ENCODE measurements at regions not wholly inside any gene's neighbourhood (a gene's known extent, or its start where the extent isn't known, plus 50 kb on each side); places are given as distances from the start of the nearest gene placed in this dataset.
"Not testable (repeated sequence)": the region's sequence is repeated elsewhere in the genome, so short reads cannot be mapped to it uniquely, and the experiment has no call there.

DNA sequence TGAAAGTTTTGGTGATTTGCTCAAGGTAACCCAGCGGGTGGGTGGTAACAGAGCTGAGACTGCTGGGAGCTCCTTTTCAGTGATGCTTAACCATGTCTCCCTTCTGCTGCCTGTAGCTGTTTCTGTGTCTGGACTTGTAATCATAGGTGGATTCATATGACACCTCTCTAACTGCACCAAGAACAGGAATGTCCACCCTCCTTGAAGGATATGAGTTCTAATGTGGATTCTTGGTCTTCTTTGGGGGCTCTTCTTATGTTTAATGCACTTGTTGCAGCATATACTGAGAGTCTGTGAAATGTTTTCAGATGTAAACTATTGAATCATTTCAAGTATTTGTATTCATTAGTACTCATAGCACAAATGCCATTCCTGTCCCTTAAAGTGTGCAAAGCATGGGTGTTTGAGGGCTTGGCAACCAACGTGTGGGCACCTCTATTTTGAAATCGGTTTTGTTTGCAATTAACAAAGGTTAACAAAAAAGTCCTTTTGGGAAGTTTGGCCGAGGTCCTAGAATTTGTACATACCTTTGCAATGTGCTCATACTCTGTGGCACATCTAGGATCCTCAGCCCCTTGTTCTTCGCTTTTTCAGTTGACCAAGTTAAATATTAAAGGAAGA, 138.0 kb downstream of the SOX4 start:
- POLR2A ChIA-PET (ENCODE audit: low non-redundant PET), result no interaction called here
- TF ChIP-seq, protein P1, sequence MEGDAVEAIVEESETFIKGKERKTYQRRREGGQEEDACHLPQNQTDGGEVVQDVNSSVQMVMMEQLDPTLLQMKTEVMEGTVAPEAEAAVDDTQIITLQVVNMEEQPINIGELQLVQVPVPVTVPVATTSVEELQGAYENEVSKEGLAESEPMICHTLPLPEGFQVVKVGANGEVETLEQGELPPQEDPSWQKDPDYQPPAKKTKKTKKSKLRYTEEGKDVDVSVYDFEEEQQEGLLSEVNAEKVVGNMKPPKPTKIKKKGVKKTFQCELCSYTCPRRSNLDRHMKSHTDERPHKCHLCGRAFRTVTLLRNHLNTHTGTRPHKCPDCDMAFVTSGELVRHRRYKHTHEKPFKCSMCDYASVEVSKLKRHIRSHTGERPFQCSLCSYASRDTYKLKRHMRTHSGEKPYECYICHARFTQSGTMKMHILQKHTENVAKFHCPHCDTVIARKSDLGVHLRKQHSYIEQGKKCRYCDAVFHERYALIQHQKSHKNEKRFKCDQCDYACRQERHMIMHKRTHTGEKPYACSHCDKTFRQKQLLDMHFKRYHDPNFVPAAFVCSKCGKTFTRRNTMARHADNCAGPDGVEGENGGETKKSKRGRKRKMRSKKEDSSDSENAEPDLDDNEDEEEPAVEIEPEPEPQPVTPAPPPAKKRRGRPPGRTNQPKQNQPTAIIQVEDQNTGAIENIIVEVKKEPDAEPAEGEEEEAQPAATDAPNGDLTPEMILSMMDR (conservative IDR thresholded peaks at IDR 0.05; ENCODE audit: low read depth), result no peak
- CTCF ChIA-PET, result no interaction called here
- peak overlapping the region; percentile 85 for H3K27ac ChIP-seq
- DNase-seq (ENCODE audit: low spot score), result peak; percentile 64

- POLR2A ChIA-PET (ENCODE audit: low non-redundant PET); CTCF ChIA-PET: not testable (repeated sequence)
- H3K27ac ChIP-seq, result peak overlapping the region; percentile 85
Observed at GRCh38 chr6:21732032-21732730, 138.6 kb downstream of the SOX4 start.

GRCh38 chr6:21732731-21733130, 139.2 kb downstream of the SOX4 start:
- TF ChIP-seq, protein P1 (conservative IDR thresholded peaks at IDR 0.05; ENCODE audit: low read depth), result no peak
- H3K27ac ChIP-seq, result peak overlapping the region; percentile 85
- CTCF ChIA-PET, result no interaction called here
- POLR2A ChIA-PET (ENCODE audit: low non-redundant PET), result no interaction called here
- DNase-seq (ENCODE audit: low spot score), result no peak

More at GRCh38 chr6:21732032-21732730, 138.6 kb downstream of the SOX4 start:
- DNase-seq (ENCODE audit: low spot score), result not testable (repeated sequence)

DNA sequence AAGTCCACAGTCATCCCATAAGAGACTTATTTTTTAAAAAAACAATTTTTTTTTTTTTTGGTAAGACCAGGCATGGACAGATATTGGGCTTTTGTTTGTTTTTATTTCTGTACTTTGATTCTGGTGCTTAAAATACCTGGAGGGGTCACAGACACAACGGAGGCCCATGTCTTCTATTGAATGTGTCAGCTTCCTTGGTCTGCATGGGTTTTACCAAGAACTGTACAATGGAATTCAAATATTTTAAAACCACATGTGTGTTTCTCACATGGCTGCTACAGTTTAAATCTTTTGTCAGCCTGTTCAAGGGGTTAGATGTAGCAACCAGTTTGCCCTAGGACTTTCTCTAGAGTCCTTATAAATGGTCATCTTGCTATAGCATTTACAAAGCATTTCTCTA, 139.8 kb downstream of the SOX4 start:
- H3K27ac ChIP-seq, result no peak overlapping the region
- ChIA-PET CTCF (no interaction called here), POLR2A (ENCODE audit: low non-redundant PET) (no interaction called here)
- no peak for DNase-seq (ENCODE audit: low spot score)
- TF ChIP-seq, protein P1 (conservative IDR thresholded peaks at IDR 0.05; ENCODE audit: low read depth), result no peak

DNA sequence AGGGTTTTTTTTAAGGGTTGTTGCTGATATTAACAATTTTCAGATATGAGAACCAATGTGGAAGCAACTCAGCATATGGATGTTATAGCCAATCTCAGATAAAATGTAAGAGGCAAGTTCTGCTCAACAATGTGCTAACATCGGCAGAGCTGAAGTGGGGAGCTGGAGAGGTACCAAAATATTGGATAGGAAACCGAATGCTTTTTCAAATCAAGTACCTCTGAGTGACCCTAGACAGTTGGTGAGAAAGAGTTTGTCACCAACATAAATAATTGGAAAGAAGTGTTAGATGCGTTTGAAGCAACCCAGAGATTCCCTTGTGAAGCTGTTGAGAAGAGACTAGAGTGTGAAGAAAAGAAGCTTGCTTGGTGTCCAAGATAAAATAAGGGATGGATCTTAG, 140.7 kb downstream of the SOX4 start:
- TF ChIP-seq, protein P1 (conservative IDR thresholded peaks at IDR 0.05; ENCODE audit: low read depth), result no peak
- ChIA-PET CTCF (no interaction called here), POLR2A (ENCODE audit: low non-redundant PET) (no interaction called here)
- no peak for DNase-seq (ENCODE audit: low spot score)
- H3K27ac ChIP-seq, result no peak overlapping the region

GRCh38 chr6:21738180-21739094, 144.9 kb downstream of the SOX4 start:
- peak; percentile 13 for DNase-seq (ENCODE audit: low spot score)
- TF ChIP-seq, protein P1 (conservative IDR thresholded peaks at IDR 0.05; ENCODE audit: low read depth), result no peak
- no peak overlapping the region for H3K27ac ChIP-seq
- CTCF ChIA-PET, result no interaction called here
- POLR2A ChIA-PET (ENCODE audit: low non-redundant PET), result no interaction called here

Measured in RWPE1 (cell line).